ENCODE measurements at regions not wholly inside any gene's neighbourhood (a gene's known extent, or its start where the extent isn't known, plus 50 kb on each side); places are given as distances from the start of the nearest gene placed in this dataset.

DNA sequence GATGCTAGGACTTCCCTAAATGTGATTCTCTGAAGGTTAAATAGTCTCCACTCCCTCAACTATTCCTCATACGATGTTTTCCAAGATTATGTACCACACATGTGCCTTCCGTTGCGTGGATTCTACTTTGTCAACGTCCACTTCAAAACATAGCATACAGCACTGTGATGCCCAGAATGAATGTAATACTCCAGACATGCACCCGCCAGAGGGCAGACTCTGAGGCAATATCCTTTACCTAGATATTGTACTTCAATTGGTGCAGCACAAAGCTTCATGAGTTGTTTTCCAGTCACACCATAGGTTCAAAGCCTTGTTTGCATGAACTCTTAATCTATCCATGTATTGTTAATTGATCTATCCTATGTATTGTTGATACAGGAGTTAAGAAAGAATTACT is 201.0 kb upstream of the NABP1 start:
- Histone ChIP-seq H3K9me3 (ENCODE audit: control insufficient read depth in 1 of 2, low read length in 2 of 2) (peaks cover 2 to 7% of the 10 kb centered on the region in 2 donors), H3K4me3 (ENCODE audit: low read depth in 1 of 2, low read length in 2 of 2) (no peak overlapping the region), H3K4me1 (ENCODE audit: control insufficient read depth in 1 of 2, insufficient read depth in 2 of 2, low read length in 2 of 2) (peaks cover 9 to 16% of the 10 kb centered on the region in 2 donors), H3K9ac (ENCODE audit: low read depth in 1 of 2, low read length in 2 of 2) (no peak overlapping the region), H3K27me3 (ENCODE audit: control insufficient read depth in 1 of 2, insufficient read depth in 2 of 2, low read length in 2 of 2) (no peaks in the 10 kb centered on the region), H3K36me3 (ENCODE audit: control insufficient read depth in 1 of 2, insufficient read depth in 2 of 2, low read length in 2 of 2) (no peaks in the 10 kb centered on the region), H3K27ac (ENCODE audit: low read depth, low read length) (no peak overlapping the region)

DNA sequence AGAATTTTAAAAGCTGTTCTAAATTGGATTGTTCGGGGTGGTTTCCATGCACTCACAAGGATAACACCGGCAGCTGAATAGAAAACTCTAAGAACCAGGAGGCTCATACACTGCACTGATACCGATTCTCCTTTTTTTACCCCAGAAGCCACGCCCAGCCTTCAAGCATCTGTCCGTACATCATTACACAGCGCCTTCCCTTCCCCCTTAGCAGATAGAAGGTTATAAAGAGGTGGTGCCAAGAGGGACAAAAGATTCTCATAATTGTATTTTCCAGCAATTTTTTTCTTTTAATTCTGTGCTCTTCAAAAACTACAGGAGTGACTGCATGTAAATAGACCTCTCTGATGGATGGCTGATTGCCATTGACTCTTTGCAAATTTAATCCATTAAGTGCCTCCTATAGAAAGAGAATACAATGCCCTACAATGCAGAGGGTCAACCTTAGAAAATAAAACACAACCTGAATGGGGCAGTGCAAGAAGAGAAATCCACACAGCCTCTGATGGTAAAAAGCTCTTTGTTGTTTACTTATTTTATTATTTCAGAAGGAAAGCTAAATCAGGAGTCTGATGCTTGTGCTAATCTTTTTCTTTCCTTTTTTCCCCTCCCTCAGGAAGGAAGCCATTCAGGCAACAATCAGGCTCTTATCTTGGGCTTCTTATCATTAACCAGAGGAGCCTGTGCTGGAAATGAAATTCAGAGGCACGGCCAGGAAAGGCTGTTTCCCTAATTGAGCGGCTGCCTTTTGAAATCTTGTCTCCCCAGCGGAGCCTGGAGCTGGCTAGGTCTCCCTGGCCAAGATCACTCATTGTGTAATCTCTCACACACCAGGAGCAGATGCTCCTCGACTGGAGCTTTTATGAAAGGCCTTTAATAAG is 198.9 kb upstream of the NABP1 start:
- no peaks in the 10 kb centered on the region for H3K27me3 ChIP-seq (ENCODE audit: control insufficient read depth in 1 of 2, insufficient read depth in 2 of 2, low read length in 2 of 2)
- H3K4me3 ChIP-seq (ENCODE audit: low read depth in 1 of 2, low read length in 2 of 2): no peak overlapping the region
- no peak overlapping the region for H3K9ac ChIP-seq (ENCODE audit: low read depth in 1 of 2, low read length in 2 of 2)
- peaks cover 17 to 20% of the 10 kb centered on the region in 2 donors for H3K9me3 ChIP-seq (ENCODE audit: control insufficient read depth in 1 of 2, low read length in 2 of 2)
- no peak overlapping the region for H3K27ac ChIP-seq (ENCODE audit: low read depth, low read length)
- peaks cover 9 to 16% of the 10 kb centered on the region in 2 donors for H3K4me1 ChIP-seq (ENCODE audit: control insufficient read depth in 1 of 2, insufficient read depth in 2 of 2, low read length in 2 of 2)
- H3K36me3 ChIP-seq (ENCODE audit: control insufficient read depth in 1 of 2, insufficient read depth in 2 of 2, low read length in 2 of 2): no peaks in the 10 kb centered on the region

DNA sequence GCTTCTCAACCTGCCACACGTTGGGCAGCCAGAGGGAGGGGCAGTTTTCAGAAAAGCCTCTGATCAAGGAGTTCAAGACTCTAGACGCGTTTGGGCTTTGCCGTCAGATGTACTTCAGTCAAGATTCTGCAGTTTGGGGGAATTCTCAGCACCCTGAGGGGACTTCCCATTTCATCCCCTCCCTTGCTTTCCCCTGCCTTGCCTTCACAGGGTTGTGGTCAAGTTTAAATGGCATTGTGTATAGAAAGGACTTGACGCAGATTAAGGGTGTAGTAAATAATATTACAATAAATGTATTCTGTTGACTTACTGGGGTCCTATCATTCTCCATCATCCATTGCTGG is 198.3 kb upstream of the NABP1 start:
- no peak overlapping the region for H3K9ac ChIP-seq (ENCODE audit: low read depth in 1 of 2, low read length in 2 of 2)
- H3K27me3 ChIP-seq (ENCODE audit: control insufficient read depth in 1 of 2, insufficient read depth in 2 of 2, low read length in 2 of 2): no peaks in the 10 kb centered on the region
- H3K27ac ChIP-seq (ENCODE audit: low read depth, low read length): no peak overlapping the region
- peaks cover 17 to 20% of the 10 kb centered on the region in 2 donors for H3K9me3 ChIP-seq (ENCODE audit: control insufficient read depth in 1 of 2, low read length in 2 of 2)
- H3K36me3 ChIP-seq (ENCODE audit: control insufficient read depth in 1 of 2, insufficient read depth in 2 of 2, low read length in 2 of 2): no peaks in the 10 kb centered on the region
- peaks cover 9 to 16% of the 10 kb centered on the region in 2 donors for H3K4me1 ChIP-seq (ENCODE audit: control insufficient read depth in 1 of 2, insufficient read depth in 2 of 2, low read length in 2 of 2)
- no peak overlapping the region for H3K4me3 ChIP-seq (ENCODE audit: low read depth in 1 of 2, low read length in 2 of 2)

DNA sequence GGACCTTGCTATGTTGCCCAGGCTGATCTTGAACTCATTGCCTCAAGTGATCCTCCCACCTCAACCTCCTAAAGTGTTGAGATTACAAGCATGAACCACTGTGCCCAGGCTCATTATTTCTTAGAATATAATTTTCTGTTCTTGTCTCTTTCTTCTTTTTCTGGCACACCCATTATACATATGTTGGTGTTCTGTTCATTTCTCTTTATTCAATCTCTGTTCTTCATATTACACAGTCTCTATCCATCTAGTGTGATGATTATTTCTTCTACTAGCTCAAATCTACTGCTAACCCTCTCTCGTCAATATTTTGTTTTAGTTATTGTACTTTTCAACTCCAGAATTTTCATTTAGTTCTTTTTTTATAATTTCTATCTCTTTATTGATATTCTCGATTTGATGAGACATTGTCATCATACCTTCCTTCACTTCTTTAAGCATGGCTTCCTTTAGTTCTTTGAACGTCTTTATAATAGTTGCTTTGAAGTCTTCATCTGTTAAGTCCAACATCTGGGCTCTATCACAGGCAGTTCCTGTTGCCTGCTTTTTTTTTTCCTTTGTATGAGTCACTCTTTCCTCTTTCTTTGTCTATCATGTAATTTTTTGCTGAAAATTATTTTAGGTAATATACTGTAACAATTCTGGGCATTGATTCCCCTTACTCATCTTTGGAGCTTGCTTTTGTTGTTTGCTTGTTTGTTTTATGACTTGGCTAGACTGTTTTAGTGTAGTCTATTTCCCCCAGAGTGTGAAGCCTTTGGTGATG is 196.4 kb upstream of the NABP1 start:
- H3K9me3 ChIP-seq (ENCODE audit: control insufficient read depth in 1 of 2, low read length in 2 of 2): peaks cover 17 to 20% of the 10 kb centered on the region in 2 donors
- no peak overlapping the region for H3K27ac ChIP-seq (ENCODE audit: low read depth, low read length)
- H3K27me3 ChIP-seq (ENCODE audit: control insufficient read depth in 1 of 2, insufficient read depth in 2 of 2, low read length in 2 of 2): no peaks in the 10 kb centered on the region
- H3K4me3 ChIP-seq (ENCODE audit: low read depth in 1 of 2, low read length in 2 of 2): no peak overlapping the region
- peaks cover 9 to 16% of the 10 kb centered on the region in 2 donors for H3K4me1 ChIP-seq (ENCODE audit: control insufficient read depth in 1 of 2, insufficient read depth in 2 of 2, low read length in 2 of 2)
- no peaks in the 10 kb centered on the region for H3K36me3 ChIP-seq (ENCODE audit: control insufficient read depth in 1 of 2, insufficient read depth in 2 of 2, low read length in 2 of 2)
- H3K9ac ChIP-seq (ENCODE audit: low read depth in 1 of 2, low read length in 2 of 2): no peak overlapping the region

DNA sequence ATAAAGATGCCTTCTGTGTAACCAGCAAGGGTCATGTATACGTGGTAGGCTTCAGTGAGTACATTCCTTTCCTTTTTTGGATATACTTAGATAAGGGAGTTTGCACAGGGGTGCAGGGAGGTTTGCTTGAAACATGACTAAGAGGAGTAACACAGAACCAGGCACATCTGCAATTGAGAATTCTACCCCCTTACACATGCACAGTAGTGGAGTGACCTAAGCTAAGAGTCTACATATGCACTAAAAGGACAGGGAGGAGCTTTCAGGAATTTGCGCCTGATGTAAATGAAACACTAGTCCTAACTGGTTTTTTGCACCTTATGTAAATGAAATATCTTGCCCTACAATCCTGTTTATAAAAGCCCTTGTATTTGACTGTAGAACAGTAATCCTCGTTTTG is 194.8 kb upstream of the NABP1 start:
- Histone ChIP-seq H3K9me3 (ENCODE audit: control insufficient read depth in 1 of 2, low read length in 2 of 2) (peaks cover 17 to 20% of the 10 kb centered on the region in 2 donors), H3K27me3 (ENCODE audit: control insufficient read depth in 1 of 2, insufficient read depth in 2 of 2, low read length in 2 of 2) (no peaks in the 10 kb centered on the region), H3K4me1 (ENCODE audit: control insufficient read depth in 1 of 2, insufficient read depth in 2 of 2, low read length in 2 of 2) (peaks cover 20 to 27% of the 10 kb centered on the region in 2 donors), H3K4me3 (ENCODE audit: low read depth in 1 of 2, low read length in 2 of 2) (no peak overlapping the region), H3K9ac (ENCODE audit: low read depth in 1 of 2, low read length in 2 of 2) (no peak overlapping the region), H3K27ac (ENCODE audit: low read depth, low read length) (no peak overlapping the region), H3K36me3 (ENCODE audit: control insufficient read depth in 1 of 2, insufficient read depth in 2 of 2, low read length in 2 of 2) (no peaks in the 10 kb centered on the region)

DNA sequence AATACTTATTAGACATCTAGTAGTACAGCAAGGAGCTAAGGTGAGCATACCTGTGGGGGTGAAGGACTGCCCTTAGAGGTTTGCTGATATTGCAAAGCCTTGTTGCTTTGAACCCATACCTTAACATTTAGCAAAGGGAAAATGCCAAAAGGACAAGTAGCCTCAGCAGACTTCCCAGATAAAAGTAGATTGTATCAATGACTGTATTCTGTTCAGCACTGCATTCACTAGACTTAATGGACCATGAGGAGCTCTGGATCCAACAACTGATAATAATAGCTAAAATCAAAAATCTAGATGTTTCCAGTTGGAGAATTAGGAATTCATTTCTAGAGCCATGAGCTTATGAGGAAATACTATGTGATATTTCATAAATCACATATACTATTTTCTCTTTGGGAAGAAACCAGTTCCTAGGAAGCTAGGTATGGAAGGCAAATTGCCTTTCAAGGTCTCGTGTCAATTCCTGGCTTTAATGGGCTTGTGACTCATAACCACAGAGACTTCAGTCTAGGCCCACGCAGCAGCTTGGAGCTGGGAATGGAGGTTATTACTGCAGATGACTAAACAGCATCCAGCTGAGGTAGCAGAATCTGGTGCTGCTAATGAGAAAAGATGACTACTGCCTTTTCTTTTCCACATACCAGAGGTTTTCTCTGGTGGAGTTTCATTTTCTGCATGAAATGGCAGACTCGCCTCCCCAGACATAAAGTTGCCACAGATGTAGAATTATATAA is 191.2 kb upstream of the NABP1 start:
- Histone ChIP-seq H3K27ac (ENCODE audit: low read depth, low read length) (no peak overlapping the region), H3K9ac (ENCODE audit: low read depth in 1 of 2, low read length in 2 of 2) (no peak overlapping the region), H3K36me3 (ENCODE audit: control insufficient read depth in 1 of 2, insufficient read depth in 2 of 2, low read length in 2 of 2) (no peaks in the 10 kb centered on the region), H3K27me3 (ENCODE audit: control insufficient read depth in 1 of 2, insufficient read depth in 2 of 2, low read length in 2 of 2) (no peaks in the 10 kb centered on the region), H3K4me3 (ENCODE audit: low read depth in 1 of 2, low read length in 2 of 2) (no peak overlapping the region), H3K4me1 (ENCODE audit: control insufficient read depth in 1 of 2, insufficient read depth in 2 of 2, low read length in 2 of 2) (peaks cover 16% of the 10 kb centered on the region in 2 donors), H3K9me3 (ENCODE audit: control insufficient read depth in 1 of 2, low read length in 2 of 2) (peaks cover 12 to 20% of the 10 kb centered on the region in 2 donors)

DNA sequence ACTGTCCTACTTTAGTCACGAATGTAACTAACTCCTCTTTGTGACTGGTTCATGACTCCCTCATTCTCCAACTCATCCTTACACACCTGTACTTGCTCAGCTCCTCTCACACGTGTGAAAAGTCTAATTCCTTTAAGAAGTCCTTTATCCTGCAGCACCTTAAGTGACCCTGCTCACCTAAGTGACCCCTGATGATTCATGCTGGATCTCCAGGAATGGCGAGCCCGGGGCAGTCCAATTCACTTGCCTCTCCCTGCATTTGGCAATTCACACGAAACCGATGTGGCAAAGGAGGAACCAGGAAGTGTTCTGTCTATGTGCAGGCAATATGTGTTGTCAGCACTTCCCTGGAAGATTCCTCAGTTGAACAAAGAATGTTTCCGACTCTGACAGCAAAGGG is 189.8 kb upstream of the NABP1 start:
- H3K9me3 ChIP-seq (ENCODE audit: control insufficient read depth in 1 of 2, low read length in 2 of 2): peaks cover 4 to 8% of the 10 kb centered on the region in 2 donors
- H3K27me3 ChIP-seq (ENCODE audit: control insufficient read depth in 1 of 2, insufficient read depth in 2 of 2, low read length in 2 of 2): no peaks in the 10 kb centered on the region
- H3K9ac ChIP-seq (ENCODE audit: low read depth in 1 of 2, low read length in 2 of 2): no peak overlapping the region
- H3K36me3 ChIP-seq (ENCODE audit: control insufficient read depth in 1 of 2, insufficient read depth in 2 of 2, low read length in 2 of 2): no peaks in the 10 kb centered on the region
- peak overlapping the region in 1 of 2 donors; percentile 1 for H3K4me3 ChIP-seq (ENCODE audit: low read depth in 1 of 2, low read length in 2 of 2)
- peaks cover 16% of the 10 kb centered on the region in 2 donors for H3K4me1 ChIP-seq (ENCODE audit: control insufficient read depth in 1 of 2, insufficient read depth in 2 of 2, low read length in 2 of 2)
- no peak overlapping the region for H3K27ac ChIP-seq (ENCODE audit: low read depth, low read length)

DNA sequence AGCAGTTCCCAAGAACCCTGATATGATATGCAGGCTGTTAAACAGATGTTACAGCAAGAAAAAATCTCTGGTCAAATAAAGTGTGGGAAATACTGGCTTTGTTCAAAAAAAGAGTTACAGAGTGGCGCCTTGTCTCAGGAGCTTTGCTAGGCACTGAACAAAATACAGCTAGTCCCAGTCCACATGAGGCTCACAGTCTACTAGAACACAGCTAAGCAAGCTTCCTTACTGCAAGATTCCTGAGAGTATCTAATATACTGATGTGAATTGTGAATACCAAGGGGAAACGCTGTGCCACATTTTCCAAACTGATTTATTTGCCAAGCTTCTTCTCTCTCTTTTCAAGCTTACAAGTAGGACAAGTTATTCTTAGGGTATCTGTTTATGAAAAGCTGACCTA is 188.8 kb upstream of the NABP1 start:
- no peaks in the 10 kb centered on the region for H3K36me3 ChIP-seq (ENCODE audit: control insufficient read depth in 1 of 2, insufficient read depth in 2 of 2, low read length in 2 of 2)
- H3K9ac ChIP-seq (ENCODE audit: low read depth in 1 of 2, low read length in 2 of 2): no peak overlapping the region
- no peak overlapping the region for H3K27ac ChIP-seq (ENCODE audit: low read depth, low read length)
- H3K4me3 ChIP-seq (ENCODE audit: low read depth in 1 of 2, low read length in 2 of 2): no peak overlapping the region
- H3K4me1 ChIP-seq (ENCODE audit: control insufficient read depth in 1 of 2, insufficient read depth in 2 of 2, low read length in 2 of 2): peaks cover 16% of the 10 kb centered on the region in 2 donors
- no peaks in the 10 kb centered on the region for H3K9me3 ChIP-seq (ENCODE audit: control insufficient read depth in 1 of 2, low read length in 2 of 2)
- H3K27me3 ChIP-seq (ENCODE audit: control insufficient read depth in 1 of 2, insufficient read depth in 2 of 2, low read length in 2 of 2): no peaks in the 10 kb centered on the region

DNA sequence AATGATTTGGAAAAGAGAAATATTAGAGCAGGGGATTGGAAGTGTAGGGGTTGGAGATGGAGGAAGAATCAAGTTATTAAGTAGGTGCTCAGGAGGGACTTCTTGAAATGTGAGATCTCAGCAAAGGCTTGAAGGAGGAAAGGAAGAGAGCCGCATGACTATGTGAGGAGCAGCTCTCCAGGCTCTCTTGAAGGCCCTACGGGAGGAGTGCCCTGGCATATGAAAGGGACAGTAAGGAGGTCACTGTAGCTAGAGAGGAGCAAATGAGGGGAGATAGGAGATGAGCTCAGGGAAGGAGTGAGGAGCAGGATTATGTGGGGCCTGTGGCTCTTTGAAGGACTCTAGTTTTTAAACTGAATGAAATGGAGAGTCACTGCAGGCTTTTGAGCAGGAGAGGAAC is 181.1 kb upstream of the NABP1 start:
- H3K36me3 ChIP-seq (ENCODE audit: control insufficient read depth in 1 of 2, insufficient read depth in 2 of 2, low read length in 2 of 2): no peaks in the 10 kb centered on the region
- no peak overlapping the region for H3K27ac ChIP-seq (ENCODE audit: low read depth, low read length)
- H3K4me1 ChIP-seq (ENCODE audit: control insufficient read depth in 1 of 2, insufficient read depth in 2 of 2, low read length in 2 of 2): peaks cover 5 to 21% of the 10 kb centered on the region in 2 donors
- no peak overlapping the region for H3K4me3 ChIP-seq (ENCODE audit: low read depth in 1 of 2, low read length in 2 of 2)
- no peaks in the 10 kb centered on the region for H3K27me3 ChIP-seq (ENCODE audit: control insufficient read depth in 1 of 2, insufficient read depth in 2 of 2, low read length in 2 of 2)
- H3K9me3 ChIP-seq (ENCODE audit: control insufficient read depth in 1 of 2, low read length in 2 of 2): no peaks in the 10 kb centered on the region
- H3K9ac ChIP-seq (ENCODE audit: low read depth in 1 of 2, low read length in 2 of 2): no peak overlapping the region

DNA sequence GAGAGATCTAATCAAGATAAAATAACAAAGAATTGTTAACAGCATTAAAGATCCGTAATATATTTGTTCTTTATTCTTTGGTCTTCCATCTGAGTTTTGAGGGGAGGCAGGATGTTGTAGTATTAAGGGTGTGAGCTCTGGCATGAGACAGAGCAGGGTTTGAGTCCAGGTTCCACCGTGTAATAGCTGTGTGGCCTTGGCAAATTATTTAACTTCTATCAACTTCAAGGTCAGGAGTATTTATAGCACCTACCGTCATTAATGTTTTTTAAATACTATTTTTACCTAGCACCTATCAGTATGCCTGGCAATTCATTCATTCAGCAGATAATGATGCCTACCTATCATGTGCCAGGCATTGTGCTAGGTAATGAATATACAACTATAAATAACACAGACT is 180.1 kb upstream of the NABP1 start:
- no peak overlapping the region for H3K9ac ChIP-seq (ENCODE audit: low read depth in 1 of 2, low read length in 2 of 2)
- H3K4me1 ChIP-seq (ENCODE audit: control insufficient read depth in 1 of 2, insufficient read depth in 2 of 2, low read length in 2 of 2): peaks cover 5 to 21% of the 10 kb centered on the region in 2 donors
- no peak overlapping the region for H3K27ac ChIP-seq (ENCODE audit: low read depth, low read length)
- no peaks in the 10 kb centered on the region for H3K9me3 ChIP-seq (ENCODE audit: control insufficient read depth in 1 of 2, low read length in 2 of 2)
- H3K4me3 ChIP-seq (ENCODE audit: low read depth in 1 of 2, low read length in 2 of 2): no peak overlapping the region
- H3K27me3 ChIP-seq (ENCODE audit: control insufficient read depth in 1 of 2, insufficient read depth in 2 of 2, low read length in 2 of 2): no peaks in the 10 kb centered on the region
- H3K36me3 ChIP-seq (ENCODE audit: control insufficient read depth in 1 of 2, insufficient read depth in 2 of 2, low read length in 2 of 2): no peaks in the 10 kb centered on the region
